Heart right ventricle (tissue), 16 donors: ENCODE measurements at regions not wholly inside any gene's neighbourhood (a gene's known extent, or its start where the extent isn't known, plus 50 kb on each side); places are given as distances from the start of the nearest gene placed in this dataset.

ENCODE experiments used
- ATAC-seq, 8 donors: fragments of 200-7000 bp; cut with Tn5 transposase; one replicate each; pipeline ENCODE4 v1.9.1; 2020; ENCODE audit warnings: mild to moderate bottlenecking in 8 of 8, moderate library complexity in 8 of 8, moderate number of reproducible peaks in 1 of 8
- DNase-seq, 2 donors: peaks; one replicate each; pipeline ENCODE4 v3.0.0-alpha.2; 2020
- H3K27ac ChIP-seq, 10 donors: fragments of 200-600 bp; sonication (generic) in 2 of 10; one replicate each; pipeline versions ENCODE4 v1.5.0 to v1.8.0; 2020 to 2022; ENCODE audit warnings: mild to moderate bottlenecking in 3 of 10
- H3K27me3 ChIP-seq, 7 donors: fragments of 200-600 bp; one replicate each; pipeline ENCODE4 v1.8.0; 2021 to 2022; ENCODE audit warnings: mild to moderate bottlenecking in 2 of 7
- H3K36me3 ChIP-seq, 9 donors: fragments of 200-600 bp; sonication (generic) in 1 of 9; one replicate each; pipeline versions ENCODE4 v1.5.0 to v1.8.0; 2020 to 2022; ENCODE audit warnings: mild to moderate bottlenecking in 2 of 9
- H3K4me1 ChIP-seq, 9 donors: fragments of 200-600 bp; sonication (generic) in 1 of 9; one replicate each; pipeline versions ENCODE4 v1.5.0 to v1.8.0; 2020 to 2022; ENCODE audit warnings: mild to moderate bottlenecking in 4 of 9
- H3K4me3 ChIP-seq, 10 donors: fragments of 200-600 bp; sonication (generic) in 2 of 10; one replicate each; pipeline versions ENCODE4 v1.5.0 to v1.8.0; 2020 to 2022; ENCODE audit warnings: mild to moderate bottlenecking in 7 of 10, moderate library complexity in 2 of 10
- H3K9me3 ChIP-seq, 11 donors: fragments of 200-600 bp in 10 of 11; sonication (generic) in 2 of 11; one replicate each; pipeline versions ENCODE4 v1.5.0 to v1.8.0; 2013 to 2022; ENCODE audit warnings: mild to moderate bottlenecking in 2 of 11, control low read depth in 1 of 11, moderate library complexity in 1 of 11
- CTCF ChIP-seq, 9 donors: fragments of 200-600 bp; sonication (generic) in 2 of 9; IDR thresholded peaks; one replicate each; pipeline versions ENCODE4 v1.5.0 to v1.8.0; 2021 to 2022; ENCODE audit warnings: antibody characterized with exemption in 9 of 9, mild to moderate bottlenecking in 5 of 9, moderate library complexity in 1 of 9
- WGBS, 2 donors: extraction: QIAGEN DNeasy Blood & Tissue Kit; methylation state at CpG; one replicate each; pipeline ENCODE4 v1.1.7; 2013; ENCODE audit warnings: inconsistent platforms in 1 of 2; 5-methylcytosine and 5-hydroxymethylcytosine counted together
- intact Hi-C, 10 donors: fragments of 100-400 bp; cut with DNase I; formaldehyde crosslinking; loops; one replicate each; pipeline versions ENCODE4 v1.11.1 to v1.14.2; 2022
- donor health status: Arrhythmogenic right ventricular cardiomyopathy.
- donor health status: ischemic (EF 13 %, LVEDD 7.1; RV severe dilation, severe dysfunction).
- donor health status: healthy with polysubstance abuse.
- donor health status: DM: no; HTN: yes; CAD: no.
- donor health status: DM: no; HTN: no; CAD: no.
- donor health status: ischemic (EF 25% LVEDD 6.9; RV normal size, moderate dysfunction).
- donor health status: ischemic (EF 25% LVEDD 5.7; RV mildly dilated, moderate dysfunction).
- donor health status: healthy.
- donor health status: DM: yes; HTN: yes; CAD: no.
- donor health status: Ischemic cardiomyopathy.
- donor health status: ischemic (EF 35%, LVEDD 5.7; RV mildly dilated, moderate dysfunction).
- donor health status: nonischemic (EF 11% LVEDD 7.7; RV severe dilation, severe dysfunction).
- donor health status: DM: yes; HTN: yes; CAD: no.
- donor health status: PGD.
- donor health status: ischemic (EF 29% LVEDD 5.4; RV normal size, mild dysfunction).
- donor health status: nonischemic (EF 23%, LVEDD 6.1; RV moderate dilation, normal function).

DNA sequence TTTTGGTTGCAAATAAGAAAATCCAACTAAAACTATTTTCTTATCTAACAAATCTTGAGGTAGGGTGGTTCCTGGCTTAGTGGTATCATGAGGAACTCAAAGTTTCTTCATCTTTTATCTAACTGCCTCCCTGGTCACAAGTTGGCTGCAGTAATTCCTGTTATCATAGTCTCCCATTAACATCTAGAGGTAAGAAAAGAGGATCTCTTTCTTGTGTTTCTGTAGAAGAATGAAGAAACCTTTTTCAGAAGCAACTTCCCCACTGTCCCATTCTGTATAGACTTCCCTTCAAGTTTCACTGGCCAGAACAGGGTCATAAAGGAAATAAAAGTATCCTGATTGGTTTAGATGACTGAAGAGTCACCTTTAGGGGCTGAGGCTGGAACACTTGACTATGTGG is 81.8 kb upstream of the ELL2 start:
- no peak for TF ChIP-seq CTCF (IDR thresholded peaks at IDR 0.05)
- DNase-seq (no peak), ATAC-seq (no peak)
- Histone ChIP-seq H3K36me3 (no peaks in the 10 kb centered on the region), H3K27ac (no peak overlapping the region), H3K4me3 (no peak overlapping the region), H3K27me3 (no peaks in the 10 kb centered on the region), H3K9me3 (peaks cover 0 to 10% (median 0%) of the 10 kb centered on the region in 11 donors), H3K4me1 (no peaks in the 10 kb centered on the region)
- intact Hi-C loops, result no loop called here

- 74 to 80% methylated on average over 2 of the region's 2 CpGs for WGBS, 2 donors
- H3K27me3 ChIP-seq, result no peaks in the 10 kb centered on the region
- ATAC-seq, result no peak
- H3K4me1 ChIP-seq, result no peaks in the 10 kb centered on the region
- intact Hi-C loops, result no loop called here
- TF ChIP-seq CTCF (IDR thresholded peaks at IDR 0.05), result no peak
- no peak overlapping the region for H3K4me3 ChIP-seq
- DNase-seq, result no peak
- peaks cover 0 to 34% (median 0%) of the 10 kb centered on the region in 11 donors for H3K9me3 ChIP-seq
- no peak overlapping the region for H3K27ac ChIP-seq
- H3K36me3 ChIP-seq, result no peaks in the 10 kb centered on the region
Measured at GRCh38 chr5:96037128-96037527, 75.5 kb upstream of the ELL2 start.

DNA sequence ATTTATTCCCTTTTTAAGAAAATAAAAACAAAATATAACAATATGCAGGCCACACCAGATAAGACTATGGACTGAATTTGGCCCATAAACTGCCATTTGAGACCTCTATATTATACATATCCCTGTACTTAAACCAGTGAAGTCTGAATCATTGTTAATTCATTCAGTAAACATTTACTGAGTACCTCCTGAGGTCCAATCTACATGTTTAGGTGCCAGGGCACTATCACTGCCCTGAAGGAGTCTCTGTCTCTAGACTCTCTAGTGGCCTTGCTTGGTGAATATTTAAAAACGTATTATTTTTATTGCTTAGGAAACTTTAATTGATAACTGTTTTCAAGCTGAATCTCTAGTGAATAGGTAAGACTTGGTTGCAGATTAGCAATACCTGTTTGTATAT is 74.7 kb upstream of the ELL2 start:
- Histone ChIP-seq H3K4me1 (no peaks in the 10 kb centered on the region), H3K36me3 (no peaks in the 10 kb centered on the region), H3K4me3 (no peak overlapping the region), H3K9me3 (peaks cover 0 to 34% (median 0%) of the 10 kb centered on the region in 11 donors), H3K27ac (no peak overlapping the region), H3K27me3 (no peaks in the 10 kb centered on the region)
- no peak for TF ChIP-seq CTCF (IDR thresholded peaks at IDR 0.05)
- DNase-seq (no peak), ATAC-seq (no peak)
- 84 to 91% methylated on average over 1 of the region's 1 CpG for WGBS, 2 donors
- intact Hi-C loops, result no loop called here

DNA sequence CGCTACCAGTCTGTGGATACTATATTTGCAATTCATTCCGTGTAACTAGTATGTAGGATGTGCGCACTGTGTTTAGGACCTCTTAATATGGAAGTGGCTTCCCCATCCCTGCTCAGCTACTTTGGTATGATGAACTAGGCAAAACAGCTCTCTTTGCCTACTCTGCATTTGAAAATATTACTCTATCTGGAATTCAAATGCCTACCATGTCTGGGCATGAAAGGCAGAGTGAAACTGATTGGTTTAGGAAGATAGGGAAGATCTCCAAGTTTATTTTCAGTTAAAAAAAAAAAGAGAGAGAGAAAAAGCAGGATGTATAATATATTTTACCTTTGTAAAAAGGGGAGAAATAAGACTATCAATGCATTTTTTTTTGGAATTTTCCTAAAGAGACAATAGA is 74.1 kb upstream of the ELL2 start:
- Histone ChIP-seq H3K27ac (no peak overlapping the region), H3K36me3 (no peaks in the 10 kb centered on the region), H3K27me3 (no peaks in the 10 kb centered on the region), H3K4me1 (no peaks in the 10 kb centered on the region), H3K4me3 (no peak overlapping the region), H3K9me3 (peaks cover 0 to 34% (median 0%) of the 10 kb centered on the region in 11 donors)
- WGBS, 2 donors, result 91 to 95% methylated on average over 3 of the region's 3 CpGs
- ATAC-seq (no peak), DNase-seq (no peak)
- intact Hi-C loops, result no loop called here
- TF ChIP-seq CTCF (IDR thresholded peaks at IDR 0.05), result no peak

- Histone ChIP-seq H3K27ac (no peak overlapping the region), H3K9me3 (peaks cover 0 to 24% (median 0%) of the 10 kb centered on the region in 11 donors), H3K4me3 (no peak overlapping the region), H3K4me1 (no peaks in the 10 kb centered on the region), H3K36me3 (no peaks in the 10 kb centered on the region), H3K27me3 (no peaks in the 10 kb centered on the region)
- no peak for DNase-seq
- intact Hi-C loops, result no loop called here
- ATAC-seq, result no peak
- no peak for TF ChIP-seq CTCF (IDR thresholded peaks at IDR 0.05)
- WGBS, 2 donors, result 74 to 87% methylated on average over 1 of the region's 1 CpG
Measured at GRCh38 chr5:96033116-96033515, 71.5 kb upstream of the ELL2 start.
